Hepatocyte (in vitro differentiated cells): ENCODE measurements at regions not wholly inside any gene's neighbourhood (a gene's known extent, or its start where the extent isn't known, plus 50 kb on each side); places are given as distances from the start of the nearest gene placed in this dataset.
"Not testable (repeated sequence)": the region's sequence is repeated elsewhere in the genome, so short reads cannot be mapped to it uniquely, and the experiment has no call there.

Source experiments
- DNase-seq: peaks from one replicate; pipeline ENCODE4 v3.0.0-alpha.2; 2016; ENCODE audit warnings: low spot score
- H2AFZ ChIP-seq: fragments of 200-600 bp; sonication (generic); 2 replicates; pipeline ENCODE4 v1.6.0; 2016; ENCODE audit warnings: antibody characterized with exemption, mild to moderate bottlenecking
- H3K27ac ChIP-seq: fragments of 200-600 bp; sonication (generic); 2 replicates; pipeline ENCODE4 v1.5.1; 2016; ENCODE audit warnings: mild to moderate bottlenecking
- H3K27me3 ChIP-seq: fragments of 200-600 bp; sonication (generic); 2 replicates; pipeline ENCODE4 v1.6.1; 2016
- H3K36me3 ChIP-seq: fragments of 200-600 bp; sonication (generic); replicated peaks from 2 replicates; pipeline ENCODE4 v1.5.1; 2016; ENCODE audit warnings: low read depth; ENCODE audit not compliant: insufficient read depth
- H3K4me1 ChIP-seq: fragments of 200-600 bp; sonication (generic); 2 replicates; pipeline ENCODE4 v1.5.1; 2016; ENCODE audit warnings: mild to moderate bottlenecking, moderate library complexity; ENCODE audit not compliant: insufficient read depth
- H3K4me2 ChIP-seq: fragments of 200-600 bp; sonication (generic); 2 replicates; pipeline ENCODE4 v1.6.0; 2016
- H3K4me3 ChIP-seq: fragments of 200-600 bp; sonication (generic); 2 replicates; pipeline ENCODE4 v1.5.1; 2016; ENCODE audit warnings: mild to moderate bottlenecking
- H3K79me2 ChIP-seq: fragments of 200-600 bp; sonication (generic); 2 replicates; pipeline ENCODE4 v1.6.0; 2017; ENCODE audit warnings: mild to moderate bottlenecking
- H3K9me2 ChIP-seq: fragments of 200-600 bp; sonication (generic); replicated peaks from 2 replicates; pipeline ENCODE4 v1.6.0; 2017; ENCODE audit warnings: mild to moderate bottlenecking; ENCODE audit not compliant: insufficient read depth
- H3K9me3 ChIP-seq: fragments of 200-600 bp; sonication (generic); 2 replicates; pipeline ENCODE4 v1.5.1; 2016; ENCODE audit warnings: low read depth, mild to moderate bottlenecking
- H4K20me1 ChIP-seq: fragments of 200-600 bp; sonication (generic); 2 replicates; pipeline ENCODE4 v1.6.0; 2016; ENCODE audit warnings: mild to moderate bottlenecking; ENCODE audit not compliant: insufficient read depth, poor library complexity, severe bottlenecking
- CTCF ChIP-seq: fragments of 200-600 bp; sonication (generic); IDR thresholded peaks from 2 replicates; pipeline ENCODE4 v1.5.1; 2016; ENCODE audit warnings: antibody characterized with exemption, mild to moderate bottlenecking; ENCODE audit not compliant: poor library complexity
- EZH2 ChIP-seq: fragments of 200-600 bp; sonication (generic); IDR thresholded peaks from 2 replicates; pipeline ENCODE4 v1.6.1; 2016; ENCODE audit warnings: antibody characterized with exemption, mild to moderate bottlenecking, borderline replicate concordance
- EZH2phosphoT487 ChIP-seq: fragments of 200-600 bp; sonication (generic); IDR thresholded peaks from one replicate; pipeline ENCODE4 v1.6.1; 2018; ENCODE audit warnings: antibody characterized with exemption, mild to moderate bottlenecking, low read depth, moderate library complexity; ENCODE audit not compliant: unreplicated experiment, severe bottlenecking
- WGBS: methylation state at CpG from one replicate; pipeline ENCODE4 v1.1.6; 2016; ENCODE audit warnings: low lambda C conversion rate; ENCODE audit errors: missing lambda C conversion rate; 5-methylcytosine and 5-hydroxymethylcytosine counted together

- not testable (repeated sequence) for DNase-seq, H4K20me1 ChIP-seq, H3K27ac ChIP-seq, H3K36me3 ChIP-seq, H3K9me3 ChIP-seq, H2AFZ ChIP-seq, H3K79me2 ChIP-seq, H3K27me3 ChIP-seq, H3K4me1 ChIP-seq, H3K4me2 ChIP-seq, H3K4me3 ChIP-seq, H3K9me2 ChIP-seq
- 97% methylated on average over 3 of the region's 3 CpGs for WGBS
Measured at GRCh38 chr5:138678826-138679225, 74.4 kb upstream of the CTNNA1 start.

- no peaks in the 10 kb centered on the region for H3K27me3 ChIP-seq
- WGBS = 58% methylated on average over 3 of the region's 3 CpGs
- H3K4me1 ChIP-seq = no peaks in the 10 kb centered on the region
- no peak overlapping the region for H3K4me3 ChIP-seq
- no peaks in the 10 kb centered on the region for H4K20me1 ChIP-seq
- no peak overlapping the region for H2AFZ ChIP-seq
- no peaks in the 10 kb centered on the region for H3K79me2 ChIP-seq
- H3K9me2 ChIP-seq = no peaks in the 10 kb centered on the region
- H3K9me3 ChIP-seq = no peaks in the 10 kb centered on the region
- DNase-seq = no peak
- no peak overlapping the region for H3K27ac ChIP-seq
- no peaks in the 10 kb centered on the region for H3K36me3 ChIP-seq
- H3K4me2 ChIP-seq = no peak overlapping the region
- no peak for TF ChIP-seq EZH2
- TF ChIP-seq EZH2phosphoT487 = no peak
- TF ChIP-seq CTCF = no peak
Measured at GRCh38 chr5:138677782-138678181, 75.4 kb upstream of the CTNNA1 start.

- H3K27ac ChIP-seq = no peak overlapping the region
- no peaks in the 10 kb centered on the region for H3K79me2 ChIP-seq
- TF ChIP-seq EZH2 = no peak
- TF ChIP-seq CTCF = no peak
- TF ChIP-seq EZH2phosphoT487 = no peak
- H3K4me1 ChIP-seq = no peaks in the 10 kb centered on the region
- no peak overlapping the region for H3K4me2 ChIP-seq
- no peak overlapping the region for H2AFZ ChIP-seq
- no peaks in the 10 kb centered on the region for H3K36me3 ChIP-seq
- no peaks in the 10 kb centered on the region for H3K9me2 ChIP-seq
- H3K4me3 ChIP-seq = no peak overlapping the region
- no peak for DNase-seq
- H4K20me1 ChIP-seq = no peaks in the 10 kb centered on the region
- 65% methylated on average over 4 of the region's 4 CpGs for WGBS
- no peaks in the 10 kb centered on the region for H3K27me3 ChIP-seq
- no peaks in the 10 kb centered on the region for H3K9me3 ChIP-seq
Measured at GRCh38 chr5:138676556-138677193, 76.5 kb upstream of the CTNNA1 start.

GRCh38 chr5:138676002-138676401, 77.2 kb upstream of the CTNNA1 start:
- H3K4me1 ChIP-seq = no peaks in the 10 kb centered on the region
- no peak overlapping the region for H2AFZ ChIP-seq
- no peak for DNase-seq
- 68% methylated on average over 5 of the region's 5 CpGs for WGBS
- H3K79me2 ChIP-seq = no peaks in the 10 kb centered on the region
- no peaks in the 10 kb centered on the region for H3K27me3 ChIP-seq
- no peaks in the 10 kb centered on the region for H3K36me3 ChIP-seq
- TF ChIP-seq EZH2phosphoT487 = no peak
- TF ChIP-seq EZH2 = no peak
- no peak for TF ChIP-seq CTCF
- H3K27ac ChIP-seq = no peak overlapping the region
- no peak overlapping the region for H3K4me2 ChIP-seq
- H3K4me3 ChIP-seq = no peak overlapping the region
- no peaks in the 10 kb centered on the region for H3K9me2 ChIP-seq
- no peaks in the 10 kb centered on the region for H3K9me3 ChIP-seq
- no peaks in the 10 kb centered on the region for H4K20me1 ChIP-seq
